ENCODE measurements at regions not wholly inside any gene's neighbourhood (a gene's known extent, or its start where the extent isn't known, plus 50 kb on each side); places are given as distances from the start of the nearest gene placed in this dataset.
"Not testable (repeated sequence)": the region's sequence is repeated elsewhere in the genome, so short reads cannot be mapped to it uniquely, and the experiment has no call there.

DNA sequence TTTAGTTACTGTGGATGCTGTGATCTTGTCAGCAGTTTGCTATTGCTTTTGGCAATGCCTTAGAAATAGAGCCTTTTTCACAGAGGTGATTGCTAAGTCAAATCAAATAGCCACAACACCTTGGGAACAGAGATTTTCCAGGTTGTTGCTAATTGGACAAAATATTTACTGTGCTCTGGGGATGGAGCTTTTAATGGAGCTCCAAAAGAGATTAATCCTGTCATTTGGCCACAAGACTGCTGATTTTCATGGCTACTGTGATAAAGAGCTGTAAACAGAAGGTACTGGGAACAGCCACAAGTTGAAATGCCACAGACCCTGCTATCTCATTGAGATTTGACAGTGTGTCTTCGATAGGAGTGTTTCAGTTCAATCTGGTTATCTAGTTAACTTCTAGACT is 1715.2 kb upstream of the ADGRL3 start:
- Mint-ChIP-seq H3K27ac (no peak overlapping the region), H3K9me3 (peaks cover 7 to 30% (median 14%) of the 10 kb centered on the region in 9 donors), H3K36me3 (no peaks in the 10 kb centered on the region), H3K4me3 (no peak overlapping the region), H3K4me1 (no peaks in the 10 kb centered on the region), H3K27me3 (no peaks in the 10 kb centered on the region)
- DNase-seq (no peak), ATAC-seq (no peak)
- POLR2A ChIA-PET = no interaction called here

DNA sequence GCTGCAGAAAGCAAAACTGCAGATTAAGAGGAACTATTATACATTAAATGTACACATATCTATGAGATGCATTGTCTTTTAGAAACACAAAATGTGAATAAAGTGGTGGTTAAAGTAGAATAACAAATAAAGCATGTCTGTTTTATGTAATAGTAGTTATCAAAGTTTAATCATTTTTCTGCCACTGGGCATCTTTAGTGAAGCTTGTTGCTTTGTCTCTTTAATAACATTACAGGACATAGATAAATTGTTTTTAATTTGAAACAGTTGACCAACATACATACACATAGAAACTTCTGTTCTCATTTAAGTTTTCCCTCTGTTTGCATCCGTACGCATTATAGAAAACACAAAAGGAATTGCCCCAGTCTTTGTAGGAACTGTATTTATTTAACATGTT is 1700.0 kb upstream of the ADGRL3 start:
- no peak overlapping the region for H3K27ac Mint-ChIP-seq
- POLR2A ChIA-PET = no interaction called here
- no peak for ATAC-seq
- no peak overlapping the region for H3K4me3 Mint-ChIP-seq
- no peaks in the 10 kb centered on the region for H3K36me3 Mint-ChIP-seq
- no peaks in the 10 kb centered on the region for H3K27me3 Mint-ChIP-seq
- no peaks in the 10 kb centered on the region for H3K4me1 Mint-ChIP-seq
- H3K9me3 Mint-ChIP-seq = peaks cover 3 to 16% (median 8%) of the 10 kb centered on the region in 9 donors
- no peak for DNase-seq

DNA sequence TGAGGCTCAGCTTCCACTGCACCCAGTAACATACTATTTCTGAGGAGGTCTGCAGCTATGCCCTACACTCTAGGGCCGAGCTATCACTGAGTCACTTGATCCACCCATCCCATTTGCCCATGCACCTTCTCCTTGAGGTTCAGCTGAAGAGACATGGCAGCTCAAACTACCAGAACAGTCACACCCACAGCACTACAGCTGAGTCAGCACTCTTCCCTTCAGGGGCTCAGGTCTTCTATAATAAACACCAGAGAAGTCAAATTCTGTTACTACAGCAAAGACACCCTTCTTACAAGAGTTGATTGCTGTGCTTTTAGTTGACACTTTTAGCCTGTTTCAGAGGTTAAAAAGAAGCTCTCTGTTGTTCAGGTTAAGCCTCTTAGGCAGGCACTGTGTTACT is 1696.4 kb upstream of the ADGRL3 start:
- no peak overlapping the region for H3K4me3 Mint-ChIP-seq
- no peaks in the 10 kb centered on the region for H3K36me3 Mint-ChIP-seq
- POLR2A ChIA-PET = no interaction called here
- peaks cover 0 to 16% (median 7%) of the 10 kb centered on the region in 9 donors for H3K9me3 Mint-ChIP-seq
- DNase-seq (no peak), ATAC-seq (no peak)
- no peaks in the 10 kb centered on the region for H3K4me1 Mint-ChIP-seq
- no peak overlapping the region for H3K27ac Mint-ChIP-seq
- no peaks in the 10 kb centered on the region for H3K27me3 Mint-ChIP-seq

DNA sequence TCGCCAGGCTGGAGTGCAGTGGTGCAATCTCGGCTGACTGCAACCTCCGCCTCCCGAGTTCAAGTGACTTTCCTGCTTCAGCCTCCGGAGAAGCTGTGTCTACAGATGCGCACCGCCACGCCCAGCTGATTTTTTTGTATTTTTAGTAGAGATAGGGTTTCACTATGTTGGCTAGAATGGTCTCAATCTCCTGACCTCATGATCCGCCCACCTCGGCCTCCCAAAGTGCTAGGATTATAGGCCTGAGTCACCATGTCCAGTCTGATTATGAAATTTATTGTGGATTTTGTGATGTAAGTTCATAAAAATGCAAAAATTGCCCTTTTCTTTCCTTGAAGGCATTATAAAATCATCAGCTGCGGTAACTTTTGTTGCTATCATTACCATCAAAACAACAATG is 1688.3 kb upstream of the ADGRL3 start:
- peaks cover 0 to 12% (median 2%) of the 10 kb centered on the region in 9 donors for H3K9me3 Mint-ChIP-seq
- H3K27ac Mint-ChIP-seq, H3K27me3 Mint-ChIP-seq, POLR2A ChIA-PET, H3K4me1 Mint-ChIP-seq, ATAC-seq, H3K36me3 Mint-ChIP-seq, H3K4me3 Mint-ChIP-seq, DNase-seq: not testable (repeated sequence)

DNA sequence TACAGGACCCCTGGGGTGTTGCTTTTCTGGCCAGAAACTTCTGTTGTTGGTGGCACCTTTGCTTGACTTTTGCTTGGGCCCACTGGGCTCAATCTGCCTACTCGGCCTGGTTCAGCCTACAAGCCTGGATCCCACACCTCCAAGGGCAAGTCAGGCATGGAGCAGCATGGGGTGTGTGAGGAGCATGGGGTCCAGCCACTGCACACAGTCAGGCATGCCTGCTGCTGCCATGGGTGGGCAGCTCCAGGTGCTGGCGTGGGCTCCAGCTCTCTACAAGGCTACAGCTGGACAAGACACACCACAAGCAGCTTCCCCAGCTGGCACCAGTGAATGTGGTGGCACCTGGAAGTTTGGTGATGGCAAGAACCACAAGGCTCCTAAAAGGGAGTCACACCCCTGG is 1683.1 kb upstream of the ADGRL3 start:
- no peaks in the 10 kb centered on the region for H3K27me3 Mint-ChIP-seq
- peaks cover 0 to 5% (median 1%) of the 10 kb centered on the region in 9 donors for H3K9me3 Mint-ChIP-seq
- ATAC-seq (peak in 1 of 2 donors; percentile 23), DNase-seq (no peak)
- H3K4me1 Mint-ChIP-seq = no peaks in the 10 kb centered on the region
- H3K27ac Mint-ChIP-seq = no peak overlapping the region
- POLR2A ChIA-PET = no interaction called here
- H3K36me3 Mint-ChIP-seq = no peaks in the 10 kb centered on the region
- no peak overlapping the region for H3K4me3 Mint-ChIP-seq

DNA sequence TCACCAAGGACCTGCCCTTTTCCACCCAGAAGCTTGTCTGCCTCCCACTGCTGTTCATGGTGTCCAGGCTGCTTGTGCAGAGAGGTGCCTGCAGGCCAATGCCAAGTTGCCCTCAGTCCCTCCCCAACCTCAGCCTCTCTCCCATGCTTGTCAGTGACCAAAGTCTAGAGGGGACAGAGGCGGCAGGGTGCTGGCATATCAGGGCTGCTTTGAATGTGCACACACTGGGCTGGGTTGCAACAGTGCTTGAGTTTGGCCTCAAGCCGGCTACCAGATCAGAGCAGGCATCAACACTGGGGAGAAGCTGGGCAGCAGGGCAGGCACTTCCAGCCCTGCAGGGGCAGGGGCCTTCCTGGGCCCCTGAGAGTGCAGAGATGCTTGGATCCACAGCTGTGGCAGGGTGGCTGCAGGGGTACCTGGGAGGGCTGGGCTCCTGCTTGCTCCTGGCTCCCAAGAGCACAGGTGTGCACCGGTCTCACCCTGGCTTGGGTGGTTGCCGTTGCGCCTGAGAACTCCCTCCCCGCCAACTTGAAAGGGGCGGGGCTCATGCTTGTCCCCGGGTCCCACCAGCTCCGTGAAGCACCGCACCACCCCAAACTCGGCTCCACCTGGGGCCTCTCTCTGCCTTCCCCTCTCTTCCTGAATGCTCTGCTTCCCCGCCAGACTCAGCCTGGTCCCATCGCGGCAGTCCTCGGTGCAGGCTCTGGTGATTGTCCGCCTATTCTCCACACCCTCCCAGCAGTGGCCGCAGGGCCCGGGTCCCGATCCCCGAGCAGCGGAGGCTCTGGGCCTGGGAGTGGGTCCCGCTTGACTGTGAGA is 1681.9 kb upstream of the ADGRL3 start:
- ATAC-seq (no peak), DNase-seq (no peak)
- H3K27me3 Mint-ChIP-seq = no peaks in the 10 kb centered on the region
- H3K27ac Mint-ChIP-seq = no peak overlapping the region
- POLR2A ChIA-PET = no interaction called here
- H3K4me3 Mint-ChIP-seq = no peak overlapping the region
- peaks cover 0 to 9% (median 1%) of the 10 kb centered on the region in 9 donors for H3K9me3 Mint-ChIP-seq
- no peaks in the 10 kb centered on the region for H3K36me3 Mint-ChIP-seq
- H3K4me1 Mint-ChIP-seq = no peaks in the 10 kb centered on the region

DNA sequence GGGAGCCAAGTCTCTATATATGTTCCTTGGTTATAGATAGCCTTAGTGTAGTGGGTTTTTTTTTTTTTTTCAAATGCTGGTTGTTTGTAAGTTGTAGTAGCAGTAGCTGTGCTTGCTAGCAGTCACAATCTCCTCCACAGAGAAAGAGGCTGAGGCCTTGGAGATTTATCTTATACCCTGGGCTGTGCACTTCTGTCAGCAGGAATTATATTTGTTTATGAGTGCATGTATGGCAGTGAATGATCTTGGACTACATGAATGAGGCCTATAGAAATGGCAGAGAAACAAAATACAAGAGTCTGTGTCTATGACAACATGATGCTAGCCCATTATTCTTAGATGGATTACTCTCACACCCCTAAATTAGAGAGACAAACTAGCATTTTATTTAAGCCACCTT is 1674.2 kb upstream of the ADGRL3 start:
- H3K36me3 Mint-ChIP-seq = no peaks in the 10 kb centered on the region
- peaks cover 0 to 12% (median 3%) of the 10 kb centered on the region in 9 donors for H3K9me3 Mint-ChIP-seq
- no peaks in the 10 kb centered on the region for H3K27me3 Mint-ChIP-seq
- ATAC-seq (no peak), DNase-seq (no peak)
- POLR2A ChIA-PET = no interaction called here
- no peak overlapping the region for H3K4me3 Mint-ChIP-seq
- H3K4me1 Mint-ChIP-seq = no peaks in the 10 kb centered on the region
- H3K27ac Mint-ChIP-seq = no peak overlapping the region

DNA sequence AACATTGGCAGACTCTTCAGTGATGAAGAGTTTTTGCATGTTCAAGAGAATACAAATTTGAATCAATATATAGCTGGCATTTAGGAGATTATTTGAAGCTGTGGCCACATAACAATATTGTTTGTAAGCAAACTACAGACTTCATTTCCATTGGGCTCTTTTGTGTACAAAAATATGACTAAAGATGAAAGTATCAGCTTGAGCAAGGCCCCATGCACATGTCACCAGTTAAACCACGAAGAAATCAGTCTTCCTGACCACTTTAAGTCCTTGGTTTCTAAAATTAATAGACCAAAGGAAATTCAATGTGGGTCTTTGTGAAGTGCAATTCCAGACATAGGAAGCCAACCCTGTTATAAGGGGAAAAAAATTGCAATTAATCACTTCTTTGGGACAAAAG is 1664.6 kb upstream of the ADGRL3 start:
- no peaks in the 10 kb centered on the region for H3K36me3 Mint-ChIP-seq
- H3K4me3 Mint-ChIP-seq = no peak overlapping the region
- POLR2A ChIA-PET = no interaction called here
- ATAC-seq (no peak), DNase-seq (no peak)
- H3K9me3 Mint-ChIP-seq = peaks cover 0 to 10% (median 0%) of the 10 kb centered on the region in 9 donors
- peaks cover 0 to 1% (median 0%) of the 10 kb centered on the region in 4 donors for H3K4me1 Mint-ChIP-seq
- no peaks in the 10 kb centered on the region for H3K27me3 Mint-ChIP-seq
- H3K27ac Mint-ChIP-seq = no peak overlapping the region

DNA sequence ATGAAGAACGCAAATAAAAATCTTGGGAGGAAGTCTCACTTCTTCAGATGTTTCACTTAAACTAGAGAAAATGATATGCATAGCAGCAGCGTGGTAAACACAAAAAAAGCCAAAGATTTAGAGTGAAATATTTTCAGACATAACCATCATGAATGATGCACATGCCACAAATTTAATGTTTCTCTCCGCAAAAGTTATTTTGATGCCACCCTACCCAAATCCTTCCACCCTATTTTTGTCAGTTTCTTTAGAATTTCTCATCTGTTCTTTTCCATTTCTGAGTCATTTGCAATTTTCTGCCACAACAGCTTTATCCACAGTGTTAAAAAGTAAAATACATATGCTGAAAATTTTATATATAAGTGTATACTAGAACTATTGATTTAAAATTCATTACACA is 1663.7 kb upstream of the ADGRL3 start:
- H3K4me1 Mint-ChIP-seq = peaks cover 0 to 1% (median 0%) of the 10 kb centered on the region in 4 donors

DNA sequence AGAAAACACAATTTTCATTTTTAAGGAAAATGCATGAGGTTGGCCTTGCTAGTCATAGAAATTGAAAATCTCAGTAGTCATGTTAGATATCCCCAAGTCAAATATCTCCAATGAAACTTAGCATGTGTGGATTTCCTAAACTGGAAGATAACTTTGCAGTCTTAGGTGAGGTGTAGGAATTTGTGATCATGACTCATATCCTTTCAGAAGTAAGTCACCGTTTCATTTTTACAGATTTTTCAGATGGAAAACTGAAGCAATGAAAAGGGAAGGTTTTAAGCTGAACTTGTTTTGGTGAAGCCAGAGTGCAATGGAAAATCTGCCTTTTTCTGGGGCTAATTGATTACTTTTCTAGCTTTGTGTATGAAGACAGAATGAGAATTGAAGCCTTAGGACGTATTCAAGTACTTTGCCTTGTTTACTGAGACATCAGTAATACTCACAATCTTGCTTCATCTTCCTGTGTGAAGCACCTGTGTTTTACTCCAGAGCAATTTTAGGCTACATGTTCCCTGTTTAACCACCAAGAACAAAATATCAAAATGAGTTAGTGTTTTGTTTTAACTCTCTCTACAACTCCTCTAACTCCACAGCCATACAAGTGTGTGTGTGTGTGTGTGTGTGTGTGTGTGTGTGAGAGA is 1662.8 kb upstream of the ADGRL3 start:
- Mint-ChIP-seq H3K27me3 (no peaks in the 10 kb centered on the region), H3K9me3 (peaks cover 0 to 8% (median 0%) of the 10 kb centered on the region in 9 donors), H3K4me1 (peaks cover 0 to 1% (median 0%) of the 10 kb centered on the region in 4 donors), H3K27ac (peak overlapping the region in 1 of 10 donors; percentile 4), H3K36me3 (no peaks in the 10 kb centered on the region), H3K4me3 (no peak overlapping the region)
- POLR2A ChIA-PET = no interaction called here
- ATAC-seq = no peak
- no peak for DNase-seq

More for the DNA sequence above, 1663.7 kb upstream of the ADGRL3 start:
- H3K27ac Mint-ChIP-seq = no peak overlapping the region
- H3K4me3 Mint-ChIP-seq = no peak overlapping the region
- peaks cover 0 to 10% (median 0%) of the 10 kb centered on the region in 9 donors for H3K9me3 Mint-ChIP-seq
- DNase-seq (no peak), ATAC-seq (no peak)
- POLR2A ChIA-PET = no interaction called here
- H3K36me3 Mint-ChIP-seq = no peaks in the 10 kb centered on the region
- no peaks in the 10 kb centered on the region for H3K27me3 Mint-ChIP-seq

DNA sequence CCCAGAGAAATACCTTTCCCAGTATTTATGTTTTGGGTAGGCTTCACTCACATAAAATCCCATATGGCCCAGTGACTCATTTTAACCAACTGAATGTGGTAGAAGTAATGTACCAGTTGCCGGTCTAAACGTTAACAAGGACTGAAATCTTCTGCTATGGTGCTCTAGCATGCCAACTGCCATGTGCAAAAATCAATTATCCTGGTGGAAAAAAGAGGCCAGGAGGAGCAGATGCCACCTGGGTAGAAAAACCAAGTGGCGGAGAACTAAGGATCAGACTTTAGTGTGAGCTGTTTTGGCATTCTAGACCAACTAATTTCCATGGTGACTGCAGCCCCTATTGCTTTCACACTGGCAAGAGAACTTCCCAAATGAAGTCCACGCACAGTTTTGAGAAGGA is 1660.7 kb upstream of the ADGRL3 start:
- Mint-ChIP-seq H3K27me3 (no peaks in the 10 kb centered on the region), H3K27ac (no peak overlapping the region), H3K4me1 (peaks cover 0 to 1% (median 0%) of the 10 kb centered on the region in 4 donors), H3K9me3 (peaks cover 0 to 5% (median 0%) of the 10 kb centered on the region in 9 donors), H3K36me3 (no peaks in the 10 kb centered on the region), H3K4me3 (no peak overlapping the region)
- POLR2A ChIA-PET = no interaction called here
- no peak for DNase-seq
- ATAC-seq = no peak

DNA sequence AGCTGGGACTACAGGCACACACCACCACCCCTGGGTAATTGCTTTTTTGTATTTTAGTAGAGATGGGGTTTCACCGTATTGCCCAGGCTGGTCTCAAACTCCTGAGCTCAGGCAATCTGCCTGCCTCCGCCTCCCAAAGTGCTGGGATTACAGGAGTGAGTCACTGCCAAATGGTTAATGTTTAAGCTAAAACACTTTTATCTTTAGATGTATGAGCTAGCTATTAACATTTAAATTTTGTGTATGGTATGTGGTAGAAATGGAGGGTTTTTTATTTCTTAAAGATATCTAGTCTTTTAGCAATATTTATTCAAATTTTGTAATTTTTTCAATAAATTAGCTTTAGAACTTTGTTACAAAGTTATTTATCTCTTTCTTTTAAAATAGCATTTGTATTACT is 1659.8 kb upstream of the ADGRL3 start:
- Mint-ChIP-seq H3K36me3 (no peaks in the 10 kb centered on the region), H3K9me3 (peaks cover 0 to 5% (median 0%) of the 10 kb centered on the region in 9 donors), H3K27ac (no peak overlapping the region), H3K4me1 (no peaks in the 10 kb centered on the region), H3K4me3 (no peak overlapping the region), H3K27me3 (no peaks in the 10 kb centered on the region)
- DNase-seq = no peak
- POLR2A ChIA-PET = no interaction called here
- ATAC-seq = no peak

DNA sequence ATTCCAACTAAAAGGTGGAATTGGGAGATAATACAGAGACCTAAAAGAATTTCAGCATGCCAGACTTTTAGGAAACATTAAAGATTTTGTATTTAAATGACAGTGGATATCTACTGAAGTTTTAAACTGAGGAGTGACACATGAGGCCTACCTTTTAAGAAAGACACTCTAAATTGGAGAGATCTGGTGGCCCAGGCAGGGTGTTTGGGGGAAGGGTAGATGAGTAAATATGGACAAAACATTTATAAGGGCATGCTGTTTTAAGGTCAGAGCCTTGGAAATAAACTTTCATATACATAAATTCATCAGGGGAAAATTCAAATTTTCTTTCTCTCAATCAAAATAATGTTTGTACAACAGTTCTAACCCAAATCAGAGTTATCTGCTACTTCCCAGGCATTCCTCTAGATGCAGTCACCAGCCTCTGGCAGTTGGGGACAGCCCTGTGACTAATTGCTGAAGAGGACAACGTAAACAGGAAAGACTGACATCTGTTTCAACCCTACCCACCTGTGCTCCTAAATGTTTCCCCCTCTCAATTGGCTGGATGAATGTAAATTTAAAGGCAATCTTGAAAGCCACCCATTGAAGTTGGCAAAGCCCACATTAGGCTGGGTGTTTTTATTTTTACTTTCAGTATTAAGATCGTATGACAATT is 1646.9 kb upstream of the ADGRL3 start:
- ATAC-seq (no peak), DNase-seq (no peak)
- H3K4me1 Mint-ChIP-seq = peaks cover 0 to 18% (median 1%) of the 10 kb centered on the region in 4 donors
- no peaks in the 10 kb centered on the region for H3K27me3 Mint-ChIP-seq
- peak overlapping the region in 1 of 10 donors; percentile 45 for H3K4me3 Mint-ChIP-seq
- POLR2A ChIA-PET = no interaction called here
- H3K36me3 Mint-ChIP-seq = no peaks in the 10 kb centered on the region
- H3K27ac Mint-ChIP-seq = no peak overlapping the region
- H3K9me3 Mint-ChIP-seq = peaks cover 0 to 20% (median 3%) of the 10 kb centered on the region in 9 donors
